ENCODE measurements at regions not wholly inside any gene's neighbourhood (a gene's known extent, or its start where the extent isn't known, plus 50 kb on each side); places are given as distances from the start of the nearest gene placed in this dataset.
"Not testable (repeated sequence)": the region's sequence is repeated elsewhere in the genome, so short reads cannot be mapped to it uniquely, and the experiment has no call there.

DNA sequence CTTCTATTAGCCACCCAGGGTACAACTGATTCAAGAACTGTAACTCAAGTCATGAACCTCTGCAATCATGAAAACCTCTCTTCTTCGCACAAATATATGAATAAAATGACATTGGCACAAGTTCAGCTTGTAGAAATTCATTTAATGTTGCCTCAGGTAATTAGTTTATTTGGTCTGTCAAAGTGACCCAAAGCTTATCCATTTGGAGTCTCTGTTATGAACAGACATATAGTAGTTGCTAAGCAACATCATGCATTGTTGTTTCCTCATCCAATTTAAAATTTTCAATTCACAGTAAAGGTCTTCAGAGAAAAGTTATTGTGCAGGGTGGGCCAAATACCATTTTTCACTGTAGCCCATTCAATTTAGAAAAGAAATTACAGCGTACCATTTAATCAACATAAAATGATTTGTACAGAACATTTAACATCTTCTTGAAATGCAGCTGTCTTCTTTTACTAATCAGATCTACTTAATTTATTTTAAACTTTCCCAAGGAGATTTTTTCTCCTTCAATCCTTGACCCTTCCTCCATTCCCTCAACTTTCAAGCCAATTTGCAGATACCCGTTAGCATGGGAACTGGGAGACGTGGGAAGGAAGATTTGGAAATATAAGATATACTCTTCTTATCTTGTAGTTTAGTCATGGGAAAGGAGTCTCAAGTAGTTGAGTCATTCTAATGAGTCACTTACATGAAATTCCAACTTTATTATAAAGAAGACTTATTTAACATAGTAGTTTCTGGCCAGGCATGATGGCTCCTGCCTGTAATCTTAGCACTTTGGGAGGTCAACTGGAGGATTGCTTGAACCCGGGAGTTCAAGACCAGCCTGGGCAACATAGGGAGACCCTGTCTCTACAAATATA, 231.3 kb downstream of the ATPSCKMT start:
- Histone ChIP-seq H4K20me1 (ENCODE audit: insufficient read depth, poor library complexity, severe bottlenecking) (no peaks in the 10 kb centered on the region), H3K4me3 (no peak overlapping the region), H3K36me3 (replicated peaks; ENCODE audit: insufficient read depth, low read depth) (no peaks in the 10 kb centered on the region), H3K9me3 (ENCODE audit: low read depth) (no peaks in the 10 kb centered on the region), H2AFZ (no peak overlapping the region), H3K9me2 (replicated peaks; ENCODE audit: insufficient read depth) (no peaks in the 10 kb centered on the region), H3K27me3 (no peaks in the 10 kb centered on the region), H3K4me2 (no peak overlapping the region), H3K79me2 (no peaks in the 10 kb centered on the region), H3K4me1 (ENCODE audit: insufficient read depth) (no peaks in the 10 kb centered on the region), H3K27ac (no peak overlapping the region)
- DNase-seq (ENCODE audit: low spot score): peak; percentile 9
- WGBS (ENCODE audit: low lambda C conversion rate, missing lambda C conversion rate): 73% methylated on average over 5 of the region's 5 CpGs
- TF ChIP-seq CTCF (IDR thresholded peaks at IDR 0.05; ENCODE audit: poor library complexity) (no peak), EZH2phosphoT487 (IDR thresholded peaks at IDR 0.05; ENCODE audit: low read depth, severe bottlenecking, unreplicated experiment) (no peak), EZH2 (IDR thresholded peaks at IDR 0.05; ENCODE audit: borderline replicate concordance) (no peak)

- Histone ChIP-seq H4K20me1 (ENCODE audit: insufficient read depth, poor library complexity, severe bottlenecking) (no peaks in the 10 kb centered on the region), H3K4me3 (no peak overlapping the region), H3K36me3 (replicated peaks; ENCODE audit: insufficient read depth, low read depth) (no peaks in the 10 kb centered on the region), H3K79me2 (no peaks in the 10 kb centered on the region), H3K9me3 (ENCODE audit: low read depth) (no peaks in the 10 kb centered on the region), H3K4me2 (no peak overlapping the region), H3K27me3 (no peaks in the 10 kb centered on the region), H3K9me2 (replicated peaks; ENCODE audit: insufficient read depth) (no peaks in the 10 kb centered on the region), H3K4me1 (ENCODE audit: insufficient read depth) (no peaks in the 10 kb centered on the region), H3K27ac (no peak overlapping the region), H2AFZ (no peak overlapping the region)
- no peak for DNase-seq (ENCODE audit: low spot score)
- WGBS (ENCODE audit: low lambda C conversion rate, missing lambda C conversion rate): 69% methylated on average over 4 of the region's 4 CpGs
- TF ChIP-seq EZH2 (IDR thresholded peaks at IDR 0.05; ENCODE audit: borderline replicate concordance) (no peak), CTCF (IDR thresholded peaks at IDR 0.05; ENCODE audit: poor library complexity) (no peak), EZH2phosphoT487 (IDR thresholded peaks at IDR 0.05; ENCODE audit: low read depth, severe bottlenecking, unreplicated experiment) (no peak)
Measured at GRCh38 chr5:10017786-10018185, 231.9 kb downstream of the ATPSCKMT start.

DNA sequence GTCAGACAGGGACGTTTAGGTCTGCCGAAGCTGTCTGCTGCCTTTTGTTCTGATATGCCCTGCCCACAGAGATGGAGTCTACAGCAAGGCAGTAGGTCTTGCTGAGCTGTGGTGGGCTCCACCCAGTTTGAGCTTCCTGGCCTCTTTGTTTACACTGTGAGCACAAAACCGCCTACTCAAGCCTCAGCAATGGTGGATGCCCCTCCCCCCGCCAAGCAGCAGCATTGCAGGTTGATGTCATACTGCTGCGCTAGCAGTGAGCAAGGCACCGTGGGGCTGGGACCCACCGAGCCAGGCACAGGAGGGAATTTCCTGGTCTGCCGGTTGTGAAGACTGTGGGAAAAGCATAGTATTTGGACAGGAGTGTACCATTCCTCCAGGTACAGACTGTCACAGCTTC, 233.1 kb downstream of the ATPSCKMT start:
- not testable (repeated sequence) for H2AFZ ChIP-seq
- WGBS (ENCODE audit: low lambda C conversion rate, missing lambda C conversion rate): 84% methylated on average over 8 of the region's 8 CpGs

DNA sequence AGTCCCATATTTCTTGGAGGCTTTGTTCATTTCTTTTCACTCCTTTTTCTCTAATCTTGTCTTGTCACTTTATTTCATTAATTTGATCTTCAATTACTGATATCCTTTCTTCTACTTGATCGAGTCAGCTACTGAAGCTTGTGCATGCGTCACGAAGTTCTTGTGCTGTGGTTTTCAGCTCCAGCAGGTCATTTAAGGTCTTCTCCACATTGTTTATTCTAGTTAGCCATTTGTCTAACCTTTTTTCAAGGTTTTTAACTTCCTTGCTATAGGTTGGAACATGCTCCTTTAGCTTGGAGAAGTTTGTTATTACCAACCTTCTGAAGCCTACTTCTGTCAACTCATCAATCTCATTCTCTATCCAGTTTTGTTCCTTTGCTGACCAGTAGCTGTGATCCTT, 234.0 kb downstream of the ATPSCKMT start:
- not testable (repeated sequence) for H3K36me3 ChIP-seq (replicated peaks; ENCODE audit: insufficient read depth, low read depth); DNase-seq (ENCODE audit: low spot score); H3K4me3 ChIP-seq; H3K9me3 ChIP-seq (ENCODE audit: low read depth); H4K20me1 ChIP-seq (ENCODE audit: insufficient read depth, poor library complexity, severe bottlenecking); H3K27ac ChIP-seq; H3K9me2 ChIP-seq (replicated peaks; ENCODE audit: insufficient read depth); H3K4me2 ChIP-seq; H3K4me1 ChIP-seq (ENCODE audit: insufficient read depth); H3K79me2 ChIP-seq; H2AFZ ChIP-seq; H3K27me3 ChIP-seq
- WGBS (ENCODE audit: low lambda C conversion rate, missing lambda C conversion rate): 80% methylated on average over 3 of the region's 3 CpGs

More for the DNA sequence above, 233.1 kb downstream of the ATPSCKMT start:
- H3K27ac ChIP-seq; H3K4me1 ChIP-seq (ENCODE audit: insufficient read depth); H3K36me3 ChIP-seq (replicated peaks; ENCODE audit: insufficient read depth, low read depth); H3K79me2 ChIP-seq; H3K9me2 ChIP-seq (replicated peaks; ENCODE audit: insufficient read depth); H3K9me3 ChIP-seq (ENCODE audit: low read depth); H3K27me3 ChIP-seq; H3K4me2 ChIP-seq; H3K4me3 ChIP-seq; H4K20me1 ChIP-seq (ENCODE audit: insufficient read depth, poor library complexity, severe bottlenecking); DNase-seq (ENCODE audit: low spot score): not testable (repeated sequence)

All from hepatocyte (in vitro differentiated cells).